Psoas muscle (tissue), 7 donors: ENCODE measurements at regions not wholly inside any gene's neighbourhood (a gene's known extent, or its start where the extent isn't known, plus 50 kb on each side); places are given as distances from the start of the nearest gene placed in this dataset.

Experiments used
- ATAC-seq, 4 donors: fragments of 200-7000 bp; cut with Tn5 transposase; one replicate each; pipeline ENCODE4 v1.9.1; 2020; ENCODE audit warnings: moderate library complexity in 3 of 4, mild to moderate bottlenecking in 2 of 4
- DNase-seq, 2 donors: peaks; one replicate each; pipeline ENCODE4 v3.0.0-alpha.2; 2020
- H3K27ac ChIP-seq: fragments of 200-600 bp; one replicate; pipeline ENCODE4 v1.8.0; 2022
- H3K27me3 ChIP-seq, 3 donors: fragments of 200-600 bp in 1 of 3; one replicate each; pipeline versions ENCODE4 v1.6.1 to v1.8.0; 2013 to 2022; ENCODE audit warnings: low read length in 2 of 3, mild to moderate bottlenecking in 2 of 3, moderate library complexity in 1 of 3; ENCODE audit not compliant: insufficient read depth in 3 of 3
- H3K36me3 ChIP-seq, 2 donors: fragments of 200-600 bp in 1 of 2; one replicate each; pipeline versions ENCODE4 v1.6.1 to v1.8.0; 2013 to 2022; ENCODE audit warnings: low read depth in 1 of 2, mild to moderate bottlenecking in 1 of 2, moderate library complexity in 1 of 2; ENCODE audit not compliant: insufficient read depth in 1 of 2
- H3K4me1 ChIP-seq: fragments of 200-600 bp; one replicate; pipeline ENCODE4 v1.8.0; 2022
- H3K4me3 ChIP-seq: fragments of 200-600 bp; one replicate; pipeline ENCODE4 v1.8.0; 2022; ENCODE audit warnings: mild to moderate bottlenecking
- H3K9me3 ChIP-seq: fragments of 200-600 bp; one replicate; pipeline ENCODE4 v1.8.0; 2022
- CTCF ChIP-seq: fragments of 200-600 bp; IDR thresholded peaks from one replicate; pipeline ENCODE4 v1.8.0; 2022; ENCODE audit warnings: antibody characterized with exemption
- WGBS, 3 donors: extraction: QIAGEN DNeasy Blood & Tissue Kit; methylation state at CpG; one replicate each; pipeline versions ENCODE4 v1.1.6 to v1.1.7; 2013; 5-methylcytosine and 5-hydroxymethylcytosine counted together
- intact Hi-C, 2 donors: fragments of 100-400 bp; cut with DNase I; formaldehyde crosslinking; loops; one replicate each; pipeline versions ENCODE4 v1.11.0 to v1.14.2; 2022
- donor health status: healthy with polysubstance abuse.
- donor health status: DM: no; HTN: no; CAD: no; lungs with moderate emphysema.
- donor health status: Bipolar disorder and iron deficiency.
- donor health status: healthy.
- donor health status: DM: yes; HTN: yes; CAD: no.
- donor health status: DM: no; HTN: no; CAD: no.
- donor health status: DM: yes; HTN: yes; CAD: no.

GRCh38 chr9:115382865-115383264, 264.9 kb upstream of the TNC start:
- Histone ChIP-seq H3K9me3 (peaks cover 3% of the 10 kb centered on the region), H3K4me1 (no peaks in the 10 kb centered on the region), H3K36me3 (no peaks in the 10 kb centered on the region), H3K27ac (no peak overlapping the region), H3K27me3 (no peaks in the 10 kb centered on the region), H3K4me3 (no peak overlapping the region)
- TF ChIP-seq CTCF: no peak
- intact Hi-C loops: no loop called here
- DNase-seq (no peak), ATAC-seq (no peak)
- WGBS, 3 donors: 88 to 93% (median 91%) methylated on average over 2 of the region's 2 CpGs

GRCh38 chr9:115385383-115386122, 267.6 kb upstream of the TNC start:
- Histone ChIP-seq H3K27ac (no peak overlapping the region), H3K4me3 (no peak overlapping the region), H3K9me3 (peaks cover 3% of the 10 kb centered on the region), H3K4me1 (no peaks in the 10 kb centered on the region), H3K36me3 (no peaks in the 10 kb centered on the region), H3K27me3 (no peaks in the 10 kb centered on the region)
- DNase-seq: no peak
- WGBS, 3 donors: 82 to 83% (median 82%) methylated on average over 16 to 18 of the region's 18 CpGs
- no peak for ATAC-seq
- intact Hi-C loops: no loop called here
- no peak for TF ChIP-seq CTCF

- Histone ChIP-seq H3K9me3 (peaks cover 3% of the 10 kb centered on the region), H3K4me1 (no peaks in the 10 kb centered on the region), H3K27me3 (no peaks in the 10 kb centered on the region), H3K4me3 (no peak overlapping the region), H3K27ac (no peak overlapping the region), H3K36me3 (no peaks in the 10 kb centered on the region)
- 17 to 58% (median 41%) methylated on average over 2 of the region's 2 CpGs for WGBS, 3 donors
- intact Hi-C loops: no loop called here
- TF ChIP-seq CTCF: no peak
- DNase-seq: no peak
- no peak for ATAC-seq
Observed at GRCh38 chr9:115386963-115387770, 269.2 kb upstream of the TNC start.

- WGBS, 3 donors: 70 to 76% (median 72%) methylated on average over 4 of the region's 4 CpGs
Observed at GRCh38 chr9:115391168-115391825, 273.3 kb upstream of the TNC start.

More at GRCh38 chr9:115391168-115391825, 273.3 kb upstream of the TNC start:
- ATAC-seq (no peak), DNase-seq (no peak)
- TF ChIP-seq CTCF: no peak
- Histone ChIP-seq H3K27me3 (no peaks in the 10 kb centered on the region), H3K9me3 (no peaks in the 10 kb centered on the region), H3K4me1 (no peaks in the 10 kb centered on the region), H3K4me3 (no peak overlapping the region), H3K27ac (no peak overlapping the region), H3K36me3 (no peaks in the 10 kb centered on the region)
- intact Hi-C loops: no loop called here
